HG03103 (cell line): ENCODE measurements at regions not wholly inside any gene's neighbourhood (a gene's known extent, or its start where the extent isn't known, plus 50 kb on each side); places are given as distances from the start of the nearest gene placed in this dataset.
"Not testable (repeated sequence)": the region's sequence is repeated elsewhere in the genome, so short reads cannot be mapped to it uniquely, and the experiment has no call there.

Source experiments
- ATAC-seq: cut with Tn5 transposase; IDR thresholded peaks from one replicate; pipeline ENCODE4 v1.9.1; 2021; ENCODE audit warnings: low read depth; ENCODE audit not compliant: unreplicated experiment

DNA sequence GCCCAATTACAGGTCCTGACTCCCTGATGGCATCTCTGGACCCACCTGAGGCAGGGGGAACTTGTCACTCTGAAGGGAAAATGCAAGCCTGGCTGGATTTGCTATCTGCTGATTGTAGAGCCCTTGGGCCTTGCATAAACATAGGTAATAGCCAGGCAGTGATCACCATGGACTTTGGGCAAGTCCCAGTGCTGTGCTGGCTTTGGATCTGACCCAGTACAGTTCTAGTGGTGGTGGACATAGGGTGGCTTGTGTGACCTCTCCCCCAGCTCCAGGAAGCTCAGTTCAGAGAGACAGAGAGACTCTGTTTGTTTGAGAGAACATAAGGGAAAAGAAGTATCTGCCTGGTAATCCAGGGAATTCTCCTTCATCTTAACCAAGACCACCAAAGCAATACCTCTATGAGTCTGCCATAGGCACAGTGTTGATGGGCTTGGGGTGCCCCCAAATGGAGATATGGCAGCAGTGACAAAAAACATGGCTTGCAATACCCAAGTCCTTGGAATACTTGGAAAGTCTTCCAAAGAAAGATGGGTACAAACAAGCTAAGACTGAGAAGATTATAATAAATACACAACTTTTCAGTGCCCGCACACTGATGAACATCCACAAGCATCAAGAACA is 348.5 kb downstream of the PYDC2 start:
- no peak for ATAC-seq

DNA sequence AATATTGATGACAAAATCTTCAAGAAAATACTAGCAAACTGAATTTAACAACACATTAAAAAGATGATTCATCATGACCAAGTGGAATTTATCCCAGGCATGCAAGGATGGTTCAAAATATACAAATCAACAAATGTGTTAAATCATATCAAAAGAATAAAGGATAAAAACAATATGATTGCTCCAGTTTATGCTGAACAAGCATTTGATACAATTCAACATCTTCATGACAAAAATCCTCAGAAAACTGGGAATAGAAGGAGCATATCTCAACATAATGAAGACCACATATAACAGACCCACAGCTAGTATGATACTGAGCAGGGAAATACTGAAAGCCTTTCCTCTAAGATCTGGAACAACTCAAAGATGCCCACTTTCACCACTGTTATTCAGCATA is 352.3 kb downstream of the PYDC2 start:
- ATAC-seq = no peak

DNA sequence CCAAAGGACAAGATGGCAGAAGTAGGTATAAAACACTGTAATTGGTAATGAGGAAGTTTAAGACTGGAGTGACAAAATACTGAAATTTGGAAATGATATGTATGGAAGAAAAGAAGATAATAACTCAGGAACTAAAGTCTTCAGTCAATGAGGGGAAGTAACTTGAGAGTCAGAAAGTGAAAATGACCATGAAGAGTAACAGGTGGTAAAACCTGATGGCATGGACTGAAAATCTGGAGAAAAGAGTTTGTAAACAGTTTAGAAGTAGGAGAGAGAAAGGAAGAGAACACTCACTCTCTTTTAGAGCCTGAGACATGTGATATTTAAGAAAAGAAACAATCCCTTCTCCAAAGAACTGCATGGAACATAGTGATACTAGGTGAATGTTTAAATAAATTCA is 387.9 kb downstream of the PYDC2 start:
- no peak for ATAC-seq

DNA sequence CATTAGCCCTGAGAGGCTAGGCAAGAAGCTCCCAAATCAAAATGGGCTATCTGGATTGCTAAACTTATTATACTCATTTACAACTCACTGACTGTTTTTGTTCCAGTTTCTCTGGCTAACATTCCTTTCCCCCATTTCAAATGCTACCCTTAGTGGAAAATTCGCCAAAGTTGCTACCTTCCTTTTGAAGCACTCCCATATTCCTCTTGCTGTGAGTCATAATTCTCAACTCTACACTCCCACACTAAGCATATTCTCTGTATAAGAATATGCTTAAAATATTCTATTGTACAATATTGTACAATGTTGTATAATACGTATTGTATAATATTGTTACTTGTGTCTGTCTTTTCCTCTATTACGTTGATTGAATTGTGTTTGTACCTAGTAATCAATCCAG is 398.6 kb downstream of the PYDC2 start:
- ATAC-seq = no peak

DNA sequence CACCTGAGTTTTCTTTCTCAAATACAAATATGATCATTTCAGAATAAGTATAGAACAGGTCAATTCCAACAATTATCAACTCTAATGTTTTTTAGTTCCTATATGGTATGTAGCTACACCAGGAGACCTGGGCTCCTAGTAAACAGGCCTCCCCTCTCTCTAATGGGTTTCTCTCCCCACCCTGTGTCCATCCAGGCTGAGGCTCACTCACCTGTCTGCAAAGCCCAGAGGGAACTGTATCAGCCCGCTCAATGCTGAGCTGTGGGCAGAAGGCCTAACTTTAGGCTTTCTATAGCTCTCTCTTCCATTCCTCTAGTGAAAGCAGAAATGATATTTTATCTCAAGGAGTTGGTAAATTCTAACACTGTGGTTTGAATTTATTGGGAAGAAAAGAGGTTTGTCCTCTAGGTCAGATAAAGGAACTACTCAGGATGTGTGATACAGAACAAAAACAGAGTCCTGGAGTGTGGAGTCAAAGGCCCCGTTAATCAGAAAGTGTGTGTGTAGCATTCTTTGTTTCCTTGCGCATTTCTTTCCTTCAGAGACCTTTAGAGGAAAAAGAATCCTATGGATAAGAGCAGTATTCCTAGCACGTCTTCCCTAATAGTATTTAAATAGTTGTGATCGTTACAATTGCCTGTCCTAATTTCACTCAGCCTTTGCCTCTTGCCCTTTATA is 408.9 kb downstream of the PYDC2 start:
- ATAC-seq = no peak

DNA sequence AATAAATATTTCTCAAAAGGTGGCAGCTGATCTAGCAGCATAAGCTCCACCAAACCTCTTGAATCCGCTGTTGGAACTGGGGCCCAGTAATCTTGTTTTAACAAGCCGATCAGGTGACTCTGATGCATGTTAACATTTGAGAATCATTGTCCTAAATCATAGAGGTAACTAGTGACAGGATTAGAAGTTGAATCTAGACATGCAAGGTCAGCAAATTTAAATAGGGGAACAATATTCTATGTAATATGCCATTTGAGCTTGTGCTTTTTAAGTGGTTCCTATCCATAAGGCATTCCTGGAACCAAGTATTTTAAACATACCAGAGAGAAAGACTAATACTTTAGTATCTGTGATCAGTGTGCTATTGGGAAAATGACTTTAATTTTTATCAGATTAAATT is 412.8 kb downstream of the PYDC2 start:
- no peak for ATAC-seq

DNA sequence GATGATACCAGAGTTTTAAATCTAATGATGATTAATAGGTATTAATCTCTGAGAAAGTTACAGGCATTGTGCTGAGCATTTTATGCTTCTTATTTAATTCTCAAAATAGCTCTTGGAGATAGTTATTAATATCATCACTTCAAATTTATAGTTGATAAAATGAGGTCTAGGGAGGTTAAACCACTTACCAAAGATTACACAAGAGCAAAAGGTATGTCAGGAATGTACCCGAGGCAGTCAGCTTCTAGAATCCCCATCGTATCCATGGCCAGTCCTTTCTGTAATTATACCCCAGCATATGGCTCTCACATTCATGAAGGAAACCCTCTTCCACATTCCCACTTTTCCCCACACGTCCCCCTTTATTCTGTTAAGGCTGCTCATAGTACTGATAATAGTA is 421.3 kb downstream of the PYDC2 start:
- ATAC-seq = no peak

DNA sequence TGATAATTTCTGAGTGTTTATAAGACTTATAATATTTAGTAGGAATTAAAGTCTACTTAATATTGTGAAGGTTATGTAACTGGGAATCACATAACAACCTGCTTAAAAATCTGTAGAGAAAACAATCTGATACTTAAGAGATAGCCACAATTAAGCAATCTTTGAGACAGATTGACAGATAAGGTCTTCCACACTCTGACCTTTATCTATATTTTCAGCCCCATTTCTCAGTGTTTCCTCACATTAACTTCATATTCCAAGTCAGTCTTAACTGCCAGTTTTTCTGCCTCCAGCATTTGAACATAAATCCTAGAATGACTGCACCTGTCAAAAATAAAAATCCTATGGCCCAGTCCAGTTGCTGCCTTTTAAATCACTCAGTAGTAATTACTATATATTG is 423.2 kb downstream of the PYDC2 start:
- no peak for ATAC-seq

DNA sequence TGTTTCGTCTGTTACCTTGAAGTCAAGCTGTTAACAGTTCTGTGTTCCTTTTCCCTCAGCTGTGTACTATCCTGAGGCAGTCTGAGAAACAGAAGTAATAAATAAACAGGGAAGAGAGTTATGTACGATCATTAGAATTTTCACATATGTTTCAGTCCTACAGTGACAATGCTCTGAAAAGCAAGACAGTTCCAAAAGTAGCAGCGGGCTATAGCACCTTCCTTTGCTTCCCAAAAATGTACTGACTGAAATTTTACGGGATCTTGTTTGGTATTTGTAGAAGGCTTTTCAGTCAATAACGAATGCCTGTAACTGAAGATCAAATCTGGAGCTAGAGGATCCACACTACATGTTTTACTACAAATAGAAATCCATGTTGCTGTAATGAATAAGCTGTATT is 428.1 kb downstream of the PYDC2 start:
- ATAC-seq = no peak

DNA sequence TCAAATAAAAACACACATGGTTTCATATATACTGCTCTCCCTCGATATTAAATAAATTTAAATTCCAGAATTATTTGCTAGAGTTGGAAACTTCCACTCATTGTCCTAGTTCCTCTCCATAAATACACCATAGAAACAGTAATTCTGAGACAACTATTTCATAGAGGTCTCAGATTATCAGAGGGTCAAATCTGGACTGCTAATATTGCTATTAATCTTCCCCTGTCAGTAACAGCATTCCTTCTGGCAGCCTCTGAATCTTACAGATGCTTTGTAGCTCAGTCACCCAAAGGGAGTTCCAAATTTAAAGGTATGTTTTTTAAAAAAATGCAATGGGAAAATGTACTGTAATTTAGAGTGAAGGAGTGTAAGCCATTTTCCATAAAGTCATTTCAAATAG is 428.8 kb downstream of the PYDC2 start:
- ATAC-seq = no peak

DNA sequence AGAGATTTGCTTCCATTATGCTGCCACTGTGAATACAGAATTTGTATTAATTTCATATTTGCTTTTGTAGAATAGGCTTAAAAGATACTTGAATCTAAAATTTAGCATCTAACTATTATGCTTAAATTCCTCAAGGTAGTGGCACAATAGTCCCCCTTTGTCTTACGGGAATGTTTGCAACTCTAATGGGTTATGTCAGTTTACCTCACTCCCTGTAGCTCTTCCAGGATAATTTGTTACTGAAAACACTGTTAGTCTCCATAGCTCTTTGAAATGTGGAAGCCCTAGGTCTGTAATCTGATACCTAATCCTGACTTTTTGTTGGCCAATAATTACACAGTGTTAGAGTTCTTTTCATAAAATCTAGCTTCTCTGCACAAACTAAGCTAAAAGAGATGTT is 433.4 kb downstream of the PYDC2 start:
- ATAC-seq = no peak

DNA sequence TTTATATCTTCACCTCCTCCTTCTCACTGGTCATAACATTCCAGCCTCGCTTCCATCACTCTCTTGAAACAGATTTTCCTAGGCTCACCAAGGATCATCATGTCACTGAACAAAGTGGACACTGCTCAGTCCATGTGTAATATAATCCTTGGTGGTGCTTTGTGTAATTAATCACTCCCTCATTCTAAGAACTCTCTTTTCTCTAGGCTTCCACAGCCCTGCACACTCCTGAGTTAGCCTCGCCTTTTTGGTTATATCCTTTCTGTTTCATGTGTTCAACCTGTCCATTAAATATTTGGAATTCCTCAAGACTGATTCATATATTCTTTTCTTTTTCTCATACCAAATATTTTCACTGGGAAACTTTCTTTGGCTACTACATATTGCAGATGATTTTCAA is 440.8 kb downstream of the PYDC2 start:
- ATAC-seq = no peak

DNA sequence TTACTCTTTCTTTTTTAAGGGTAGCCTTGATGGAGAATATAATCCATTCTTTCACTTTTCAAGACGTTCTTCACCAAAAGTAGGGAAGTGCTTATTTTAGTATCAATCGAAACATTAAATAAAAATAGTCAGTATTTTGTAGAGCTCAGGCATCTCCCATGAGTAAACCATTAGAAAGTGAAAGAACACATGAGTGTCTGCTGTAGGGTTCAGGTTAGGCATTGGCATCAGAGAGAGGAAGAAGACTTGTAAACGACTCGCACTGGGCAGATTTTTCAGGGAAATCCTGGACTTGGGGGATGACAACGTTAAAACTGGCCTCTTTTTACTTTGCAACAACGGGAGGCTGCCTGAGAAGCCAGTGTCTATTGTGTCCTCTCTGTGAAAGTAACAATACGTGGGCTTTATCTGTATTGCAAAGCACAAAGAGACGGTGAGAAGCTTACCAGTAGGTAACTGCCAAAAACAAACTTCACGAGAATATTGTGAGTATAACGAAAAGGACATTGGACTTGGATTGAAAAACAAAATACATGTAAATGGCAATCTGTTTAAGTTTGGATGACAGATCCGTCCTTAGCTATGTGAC is 451.7 kb downstream of the PYDC2 start:
- ATAC-seq = no peak

DNA sequence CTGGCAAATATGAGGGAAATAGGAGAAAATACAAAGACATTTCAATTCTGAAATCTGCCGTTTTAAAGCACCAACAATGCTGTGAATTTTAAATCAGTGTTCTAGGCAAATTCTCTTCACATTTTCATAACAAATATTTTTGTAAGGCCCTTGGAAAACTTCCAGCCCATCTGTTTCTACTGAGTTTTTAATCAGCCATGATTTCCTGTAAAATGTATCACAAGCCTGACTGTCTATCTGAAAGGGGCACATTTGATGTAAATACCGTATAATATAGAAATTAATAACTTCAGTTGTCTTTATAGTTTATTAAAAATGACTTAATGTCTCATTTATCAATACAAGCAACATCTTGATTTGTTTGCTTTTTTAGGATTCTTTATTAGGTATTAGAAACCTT is 454.7 kb downstream of the PYDC2 start:
- ATAC-seq = no peak

DNA sequence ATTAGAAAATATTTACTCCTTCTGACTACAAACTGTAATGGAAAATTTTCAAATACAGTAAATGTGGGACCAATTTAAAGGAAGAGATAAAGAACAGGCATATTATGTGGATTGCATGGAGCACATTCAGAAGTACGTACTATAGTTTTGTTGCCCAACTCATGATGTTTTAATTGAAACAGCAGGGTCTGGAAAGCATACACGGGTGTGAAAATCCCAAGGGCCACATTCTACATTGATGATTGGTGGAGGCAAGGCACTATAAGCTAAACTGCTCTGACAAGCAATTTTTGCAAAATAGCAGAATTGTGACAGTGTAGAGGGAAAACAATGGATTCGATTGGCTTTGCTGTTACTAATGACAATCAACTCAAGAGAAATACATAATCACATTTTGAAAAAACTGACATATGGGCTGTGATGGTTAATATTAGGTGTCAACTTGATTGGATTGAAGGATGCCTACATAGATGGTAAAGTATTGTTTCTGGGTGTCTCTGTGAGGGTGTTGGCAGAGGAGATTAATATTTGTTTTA is 458.6 kb downstream of the PYDC2 start:
- no peak for ATAC-seq

DNA sequence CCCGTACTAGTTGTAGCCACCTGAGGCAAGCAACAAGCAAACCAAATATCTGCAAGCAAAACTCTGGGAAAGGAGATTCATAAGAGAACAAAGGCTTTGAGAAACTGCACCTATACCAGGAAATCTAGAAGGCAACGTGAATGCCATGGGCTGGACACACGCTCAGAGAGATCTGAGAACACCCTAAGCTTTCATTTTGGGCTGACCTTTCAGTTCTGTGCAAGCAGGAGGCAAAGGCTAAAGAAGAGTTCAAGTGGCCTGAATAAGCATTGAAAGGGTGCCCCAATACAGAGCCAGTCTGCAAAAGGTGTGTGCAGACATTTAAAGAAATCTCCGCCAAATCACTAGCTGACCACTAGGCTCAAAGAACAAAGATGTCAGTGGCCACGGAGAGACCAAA is 461.6 kb downstream of the PYDC2 start:
- no peak for ATAC-seq

DNA sequence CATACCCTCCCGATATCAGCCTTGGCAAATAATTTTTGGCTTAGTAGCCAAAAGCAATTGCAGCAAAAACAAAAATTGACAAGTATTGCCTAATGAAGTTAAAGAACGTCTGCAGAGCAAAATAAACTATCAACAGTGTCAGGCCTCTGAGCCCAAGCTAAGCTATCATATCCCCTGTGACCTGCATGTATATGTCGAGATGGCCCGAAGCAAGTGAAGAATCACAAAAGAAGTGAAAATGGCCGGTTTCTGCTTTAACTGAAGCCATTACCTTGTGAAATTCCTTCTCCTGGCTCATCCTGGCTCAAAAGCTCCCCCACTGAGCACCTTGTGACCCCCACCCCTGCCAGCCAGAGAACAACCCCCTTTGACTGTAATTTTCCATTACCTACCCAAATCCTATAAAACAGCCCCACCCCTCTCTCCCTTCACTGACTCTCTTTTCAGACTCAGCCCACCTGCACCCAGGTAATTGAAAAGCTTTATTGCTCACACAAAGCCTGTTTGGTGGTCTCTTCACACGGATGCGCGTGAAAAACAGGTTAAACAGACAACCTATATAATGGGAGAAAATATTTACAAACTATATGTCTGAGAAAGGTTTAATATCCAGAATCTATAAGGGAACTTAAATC is 466.3 kb downstream of the PYDC2 start:
- not testable (repeated sequence) for ATAC-seq

DNA sequence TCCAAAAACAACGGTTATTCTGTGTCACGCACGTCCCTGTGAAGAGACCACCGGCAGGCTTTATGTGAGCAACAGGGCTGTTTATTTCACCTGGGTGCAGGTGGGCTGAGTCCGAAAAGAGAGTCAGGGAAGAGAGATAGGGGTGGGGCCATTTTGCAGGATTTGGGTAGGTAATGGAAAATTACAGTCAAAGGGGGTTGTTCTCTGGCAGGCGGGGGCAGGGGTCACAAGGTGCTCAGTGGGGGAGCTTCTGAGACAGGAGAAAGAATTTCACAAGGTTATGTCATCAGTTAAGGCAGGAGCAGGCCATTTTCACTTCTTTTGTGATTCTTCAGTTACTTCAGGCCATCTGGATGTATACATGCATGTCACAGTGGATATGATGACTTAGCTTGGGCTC is 467.0 kb downstream of the PYDC2 start:
- ATAC-seq = not testable (repeated sequence)

DNA sequence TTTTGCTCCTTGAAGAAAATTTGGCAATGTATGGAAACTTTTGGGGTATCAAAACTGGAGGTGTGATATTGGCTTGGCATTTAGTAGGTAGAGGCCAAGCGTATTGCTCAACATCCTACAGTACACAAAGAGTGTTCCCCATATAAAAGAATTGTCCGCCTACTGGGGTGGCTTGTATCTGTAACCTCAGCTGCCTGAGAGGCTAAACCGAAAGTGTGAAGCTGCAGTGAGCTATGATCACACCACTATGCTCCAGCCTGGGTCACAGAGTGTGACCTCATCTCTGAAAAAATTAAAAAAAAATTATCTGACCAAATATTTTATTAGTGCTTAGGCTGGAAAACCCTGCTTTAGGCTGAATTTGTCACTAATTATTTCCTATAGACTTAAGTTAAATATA is 483.9 kb downstream of the PYDC2 start:
- ATAC-seq = no peak

DNA sequence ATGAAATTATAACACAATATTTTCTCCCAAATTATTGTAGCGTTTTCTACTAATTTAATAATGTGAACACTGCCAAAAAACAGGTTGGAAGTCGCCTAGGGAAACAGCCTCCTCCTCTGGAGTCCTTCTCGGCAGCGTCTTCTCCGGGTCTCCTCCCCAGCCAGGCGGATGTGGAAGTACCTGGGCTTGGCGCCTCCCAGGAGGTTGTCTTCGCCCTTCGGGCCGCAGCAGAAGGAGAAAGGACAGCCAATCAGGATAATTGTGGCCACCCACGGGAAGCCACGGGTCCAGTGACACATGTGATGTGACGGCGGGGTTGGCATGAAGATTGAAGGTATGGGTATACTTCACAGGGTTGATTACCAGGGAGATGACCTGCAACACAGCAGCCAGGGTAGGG is 491.2 kb downstream of the PYDC2 start:
- ATAC-seq = no peak

DNA sequence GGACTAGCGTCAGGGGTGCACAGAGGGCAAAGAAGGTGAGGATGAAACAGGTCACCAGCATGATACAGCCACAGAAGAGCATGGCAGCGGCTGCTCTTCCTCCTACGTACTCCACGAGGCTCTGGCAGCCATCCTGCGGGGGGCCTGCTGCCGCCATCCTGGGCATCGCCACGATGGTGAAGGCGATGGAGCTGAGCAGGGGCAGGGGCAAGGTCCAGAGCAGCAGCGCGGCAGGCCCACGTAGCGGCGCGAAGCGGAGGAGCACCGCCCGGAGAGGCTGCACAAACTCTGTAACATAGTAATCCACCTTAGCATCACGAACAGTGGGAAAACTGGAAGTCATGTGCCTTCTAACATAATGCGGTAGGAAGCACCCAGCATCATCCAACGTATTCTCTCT is 491.6 kb downstream of the PYDC2 start:
- no peak for ATAC-seq
